K562 (cell line): ENCODE measurements at regions not wholly inside any gene's neighbourhood (a gene's known extent, or its start where the extent isn't known, plus 50 kb on each side); places are given as distances from the start of the nearest gene placed in this dataset.

Experiments used
- EP300 ChIP-seq: IDR thresholded peaks from 2 replicates; pipeline ENCODE4 v1.6.1; 2012; ENCODE audit warnings: low read length, improper control_type of control experiment
- ZNF695 ChIP-seq: fragments of 450-650 bp; formaldehyde crosslinking; IDR thresholded peaks from 2 replicates; pipeline ENCODE4 v1.4.0; 2020; ENCODE audit warnings: mild to moderate bottlenecking, moderate library complexity

DNA sequence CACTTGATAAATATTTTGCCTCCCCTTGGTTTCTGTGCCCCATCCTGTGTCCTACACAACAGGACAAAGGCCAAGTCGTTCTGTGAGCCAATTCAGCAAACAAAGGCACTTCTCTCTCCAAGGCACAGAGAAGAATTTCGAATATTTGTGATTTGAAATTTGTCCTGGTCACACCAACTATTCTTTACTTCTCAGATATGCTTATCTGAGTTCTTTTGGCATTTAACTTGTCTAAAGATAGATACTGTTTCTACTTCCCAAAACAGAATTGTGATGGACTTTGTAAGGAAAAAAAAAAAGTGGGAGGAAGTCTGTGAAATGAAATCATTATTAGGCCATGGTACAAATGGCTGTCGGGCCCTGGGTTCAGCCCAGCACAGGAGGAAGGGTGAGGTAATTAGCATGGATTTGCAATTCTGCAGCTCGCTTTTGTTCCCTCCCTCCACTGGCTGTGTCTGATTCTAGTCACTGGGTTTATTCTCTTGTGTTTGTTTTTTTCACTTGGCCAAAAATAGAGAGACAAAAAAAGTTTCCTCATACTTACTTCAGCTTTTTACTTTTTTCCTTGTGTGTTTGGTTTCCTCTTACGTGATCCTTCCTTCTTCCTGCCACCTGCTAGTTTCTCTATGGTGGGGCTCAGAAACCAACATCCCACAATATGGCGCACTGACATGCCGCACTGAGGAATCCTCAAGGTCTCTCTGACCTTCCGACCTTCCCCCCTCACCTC lies 108.2 kb upstream of the MKLN1 start:
- no peak for TF ChIP-seq ZNF695
- TF ChIP-seq EP300 = no peak
